ENCODE measurements at regions not wholly inside any gene's neighbourhood (a gene's known extent, or its start where the extent isn't known, plus 50 kb on each side); places are given as distances from the start of the nearest gene placed in this dataset.

GRCh38 chr19:31528261-31528660 is 179.0 kb upstream of the TSHZ3 start:
- H2BK15ac ChIP-seq (ENCODE audit: low read length), result no peak overlapping the region
- H3K56ac ChIP-seq (replicated peaks; ENCODE audit: insufficient read length, low read depth, low read length), result no peak overlapping the region
- no peak overlapping the region for H3K14ac ChIP-seq (ENCODE audit: insufficient read length)
- no peak overlapping the region for H2AK5ac ChIP-seq (ENCODE audit: low read depth, low read length)
- WGBS, 2 experiments (ENCODE audit: extremely low coverage in 1 of 2, insufficient coverage in 1 of 2, insufficient read length in 1 of 2, insufficient replicate concordance in 2 of 2, low coverage in 1 of 2, low lambda C conversion rate in 2 of 2, missing lambda C conversion rate in 1 of 2), result 96% methylated on average over 3 of the region's 3 CpGs; no CpG with 5 or more reads in 1 of the 2 experiments
- peaks cover 8 to 9% of the 10 kb centered on the region in 2 experiments; a peak in 2 of 4 replicates for H3K9me3 ChIP-seq (ENCODE audit: insufficient read depth in 2 of 2, low read depth in 1 of 2, low read length in 1 of 2)
- no peaks in the 10 kb centered on the region for H3K27me3 ChIP-seq (replicated peaks in 1 of 4; ENCODE audit: control insufficient read depth in 3 of 4, extremely low read depth in 1 of 4, insufficient read depth in 3 of 4, low read length in 3 of 4)
- H4K91ac ChIP-seq (replicated peaks; ENCODE audit: insufficient read length, low read length), result no peak overlapping the region
- H2BK12ac ChIP-seq (ENCODE audit: low read depth, low read length), result no peak overlapping the region
- H3K4me3 ChIP-seq (ENCODE audit: extremely low read depth in 1 of 4, insufficient read depth in 2 of 4, low read depth in 3 of 4, low read length in 4 of 4), result no peak overlapping the region
- H3K4ac ChIP-seq (replicated peaks; ENCODE audit: insufficient read length, low read depth, low read length), result no peak overlapping the region
- no peak for FAIRE-seq
- H4K20me1 ChIP-seq (replicated peaks in 1 of 2; ENCODE audit: control insufficient read depth in 1 of 2, insufficient read depth in 2 of 2, low read length in 2 of 2), result no peaks in the 10 kb centered on the region
- DNase-seq (ENCODE audit: low read depth in 1 of 2, low spot score in 2 of 2), result no peak
- H3K4me2 ChIP-seq (ENCODE audit: insufficient read depth in 1 of 2, low read depth in 2 of 2, low read length in 2 of 2), result no peak overlapping the region
- POLR2A ChIA-PET (ENCODE audit: partially characterized antibody), result interaction anchor here (1.1 kb wide), 1 partner anchor 9 kb away, joined by 4 read pairs; no protein-coding TSS in a partner anchor
- H2BK5ac ChIP-seq (ENCODE audit: low read depth, low read length), result no peak overlapping the region
- H3K4me1 ChIP-seq (replicated peaks in 1 of 4; ENCODE audit: control insufficient read depth in 3 of 4, insufficient read depth in 4 of 4, low read length in 3 of 4), result no peaks in the 10 kb centered on the region
- no peak overlapping the region for H2BK20ac ChIP-seq (ENCODE audit: low read length)
- H2BK120ac ChIP-seq (replicated peaks; ENCODE audit: low read depth, low read length), result no peak overlapping the region
- no peak overlapping the region for H4K8ac ChIP-seq (ENCODE audit: extremely low read depth, insufficient read depth, low read length)
- H3K79me1 ChIP-seq (ENCODE audit: low read depth, low read length), result no peaks in the 10 kb centered on the region
- H3K23me2 ChIP-seq (ENCODE audit: low read depth, low read length), result no peaks in the 10 kb centered on the region
- no peak overlapping the region for H3K9ac ChIP-seq (replicated peaks in 1 of 4; ENCODE audit: extremely low read depth in 1 of 4, low read depth in 3 of 4, low read length in 3 of 4)
- H3K18ac ChIP-seq (ENCODE audit: extremely low read depth, low read length), result no peak overlapping the region
- no peaks in the 10 kb centered on the region for H3K79me2 ChIP-seq (ENCODE audit: control insufficient read depth in 1 of 2, insufficient read depth in 2 of 2, low read length in 2 of 2)
- no peak overlapping the region for H3K27ac ChIP-seq (ENCODE audit: low read depth, low read length)
- no peak overlapping the region for H3K23ac ChIP-seq (ENCODE audit: insufficient read length)
- H2AFZ ChIP-seq (ENCODE audit: low read length), result no peak overlapping the region
- CTCF ChIA-PET (ENCODE audit: partially characterized antibody), result interaction anchor here (0.7 kb wide), 1 partner anchor 81 kb away, joined by 3 read pairs; no protein-coding TSS in a partner anchor
- H3K36me3 ChIP-seq (ENCODE audit: control insufficient read depth in 2 of 4, insufficient read depth in 4 of 4, low read length in 3 of 4), result peaks cover 0 to 3% (median 0%) of the 10 kb centered on the region in 4 experiments; a peak in 2 of 8 replicates
- H4K5ac ChIP-seq (ENCODE audit: insufficient read length, low read depth, low read length), result no peak overlapping the region
- no peak for TF ChIP-seq TBP (IDR thresholded peaks at IDR 0.05; ENCODE audit: low read depth, low read length)
- no peak for TF ChIP-seq ATF2 (IDR thresholded peaks at IDR 0.05; ENCODE audit: low read length)
- no peak for TF ChIP-seq TCF12 (IDR thresholded peaks at IDR 0.05; ENCODE audit: low read depth, low read length)
- TF ChIP-seq SIRT6 (IDR thresholded peaks at IDR 0.05; ENCODE audit: low read length), result no peak
- no peak for TF ChIP-seq CTCF (IDR thresholded peaks at IDR 0.05; ENCODE audit: control extremely low read depth in 1 of 3, insufficient read depth in 1 of 3, low read depth in 1 of 3, low read length in 3 of 3)
- no peak for TF ChIP-seq KDM4A (IDR thresholded peaks at IDR 0.05; ENCODE audit: low read depth, low read length, severe bottlenecking)
- TF ChIP-seq CTBP2 (IDR thresholded peaks at IDR 0.05; ENCODE audit: borderline replicate concordance, insufficient read depth, insufficient read length, low read length), result no peak
- no peak for TF ChIP-seq TEAD4 (IDR thresholded peaks at IDR 0.05; ENCODE audit: low read depth, low read length)
- no peak for TF ChIP-seq BRCA1 (IDR thresholded peaks at IDR 0.05; ENCODE audit: low read depth, low read length)
- no peak for TF ChIP-seq RFX5 (IDR thresholded peaks at IDR 0.05; ENCODE audit: borderline replicate concordance, low read depth, low read length)
- no peak for TF ChIP-seq POLR2AphosphoS5 (IDR thresholded peaks at IDR 0.05; ENCODE audit: low read depth, low read length)
